OCI-LY3 (cell line): ENCODE measurements at regions not wholly inside any gene's neighbourhood (a gene's known extent, or its start where the extent isn't known, plus 50 kb on each side); places are given as distances from the start of the nearest gene placed in this dataset.

Source experiments
- EZH2phosphoT487 ChIP-seq: fragments of 200-600 bp; shearing (Covaris generic); IDR thresholded peaks from 2 replicates; pipeline ENCODE4 v1.6.1; 2018; ENCODE audit warnings: antibody characterized with exemption, mixed run types, low read depth
- TF ChIP-seq, protein P1 (sequence below): fragments of 200-600, 300-600 bp; sonication (generic); IDR thresholded peaks from 2 replicates; pipeline ENCODE4 v1.5.1; 2014; ENCODE audit warnings: antibody characterized with exemption, low read length, low read depth

- TF ChIP-seq, protein P1, sequence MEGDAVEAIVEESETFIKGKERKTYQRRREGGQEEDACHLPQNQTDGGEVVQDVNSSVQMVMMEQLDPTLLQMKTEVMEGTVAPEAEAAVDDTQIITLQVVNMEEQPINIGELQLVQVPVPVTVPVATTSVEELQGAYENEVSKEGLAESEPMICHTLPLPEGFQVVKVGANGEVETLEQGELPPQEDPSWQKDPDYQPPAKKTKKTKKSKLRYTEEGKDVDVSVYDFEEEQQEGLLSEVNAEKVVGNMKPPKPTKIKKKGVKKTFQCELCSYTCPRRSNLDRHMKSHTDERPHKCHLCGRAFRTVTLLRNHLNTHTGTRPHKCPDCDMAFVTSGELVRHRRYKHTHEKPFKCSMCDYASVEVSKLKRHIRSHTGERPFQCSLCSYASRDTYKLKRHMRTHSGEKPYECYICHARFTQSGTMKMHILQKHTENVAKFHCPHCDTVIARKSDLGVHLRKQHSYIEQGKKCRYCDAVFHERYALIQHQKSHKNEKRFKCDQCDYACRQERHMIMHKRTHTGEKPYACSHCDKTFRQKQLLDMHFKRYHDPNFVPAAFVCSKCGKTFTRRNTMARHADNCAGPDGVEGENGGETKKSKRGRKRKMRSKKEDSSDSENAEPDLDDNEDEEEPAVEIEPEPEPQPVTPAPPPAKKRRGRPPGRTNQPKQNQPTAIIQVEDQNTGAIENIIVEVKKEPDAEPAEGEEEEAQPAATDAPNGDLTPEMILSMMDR = no peak
- TF ChIP-seq EZH2phosphoT487 = no peak
Measured at GRCh38 chr7:136146925-136147324, 169.8 kb upstream of the MTPN start.
